ENCODE measurements at regions not wholly inside any gene's neighbourhood (a gene's known extent, or its start where the extent isn't known, plus 50 kb on each side); places are given as distances from the start of the nearest gene placed in this dataset.

DNA sequence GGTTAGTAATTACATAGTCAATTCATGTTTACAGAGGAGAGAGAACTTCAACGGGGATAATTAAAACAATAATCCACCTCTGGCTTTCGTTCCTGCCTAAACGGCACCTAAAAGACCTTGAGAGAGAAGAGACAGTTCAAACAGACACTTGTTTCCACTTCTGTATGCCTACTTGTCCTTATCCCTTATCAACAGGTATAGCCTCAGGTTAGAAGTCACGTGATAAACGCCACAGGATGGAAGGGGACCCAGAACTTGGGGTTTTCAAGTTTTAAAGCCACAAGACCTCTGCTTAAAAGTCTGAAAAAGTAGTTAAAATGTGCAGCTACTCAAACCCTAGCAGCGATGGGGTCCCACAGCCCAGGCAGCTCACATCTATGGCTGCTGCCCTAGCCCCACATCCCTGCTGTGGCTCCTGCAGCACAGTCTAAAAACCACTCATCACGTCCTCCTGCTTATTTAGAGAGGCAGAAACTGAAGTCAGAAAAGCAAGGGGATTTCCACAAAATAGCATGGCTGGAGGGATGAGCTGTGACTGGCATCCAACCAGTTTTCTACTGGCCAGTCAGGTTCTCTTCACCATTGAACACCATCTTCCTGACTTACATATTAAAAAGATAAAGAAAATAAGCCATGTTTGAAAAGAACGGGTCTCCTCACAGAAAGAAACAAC lies 51.2 kb upstream of the SEC16B start:
- no peak for DNase-seq (ENCODE audit: low read depth in 1 of 2, low spot score in 2 of 2)
- Histone ChIP-seq H3K9me3 (replicated peaks) (no peaks in the 10 kb centered on the region; the same call in 1 of the 2 replicates), H3K4me1 (replicated peaks) (no peaks in the 10 kb centered on the region), H3K27me3 (replicated peaks) (no peaks in the 10 kb centered on the region), H3K27ac (no peak overlapping the region), H3K36me3 (no peaks in the 10 kb centered on the region), H3K4me3 (no peak overlapping the region)

GRCh38 chr1:178021950-178022349 lies 52.1 kb upstream of the SEC16B start:
- DNase-seq (ENCODE audit: low read depth in 1 of 2, low spot score in 2 of 2) = no peak
- H3K4me3 ChIP-seq = no peak overlapping the region
- H3K27me3 ChIP-seq (replicated peaks) = no peaks in the 10 kb centered on the region
- H3K9me3 ChIP-seq (replicated peaks) = no peaks in the 10 kb centered on the region; the same call in 1 of the 2 replicates
- H3K27ac ChIP-seq = no peak overlapping the region
- no peaks in the 10 kb centered on the region for H3K4me1 ChIP-seq (replicated peaks)
- no peaks in the 10 kb centered on the region for H3K36me3 ChIP-seq

GRCh38 chr1:178023181-178023618 lies 53.3 kb upstream of the SEC16B start:
- Histone ChIP-seq H3K9me3 (replicated peaks) (no peaks in the 10 kb centered on the region), H3K27me3 (replicated peaks) (no peaks in the 10 kb centered on the region), H3K27ac (no peak overlapping the region), H3K4me1 (replicated peaks) (no peaks in the 10 kb centered on the region), H3K36me3 (no peaks in the 10 kb centered on the region), H3K4me3 (no peak overlapping the region)
- no peak for DNase-seq (ENCODE audit: low read depth in 1 of 2, low spot score in 2 of 2)

DNA sequence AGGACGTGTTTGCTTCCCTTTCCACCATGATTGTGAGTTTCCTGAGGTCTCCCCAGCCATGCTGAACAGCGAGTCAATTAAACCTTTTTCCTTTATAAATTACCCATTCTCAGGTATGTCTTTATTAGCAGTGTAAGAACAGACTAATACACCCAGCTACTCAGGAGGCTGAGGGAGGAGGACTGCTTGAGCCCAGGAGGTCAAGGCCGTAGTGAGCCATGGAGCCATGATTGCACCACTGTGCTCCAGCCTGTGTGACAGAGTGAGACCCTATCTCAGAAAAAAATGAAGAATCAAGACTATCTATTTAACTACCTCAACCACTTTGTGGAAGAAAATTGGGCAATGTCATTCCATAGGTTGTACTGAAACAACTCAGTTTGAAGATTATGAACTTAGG lies 54.6 kb upstream of the SEC16B start:
- Histone ChIP-seq H3K27ac (no peak overlapping the region), H3K36me3 (no peaks in the 10 kb centered on the region), H3K4me1 (replicated peaks) (no peaks in the 10 kb centered on the region), H3K4me3 (no peak overlapping the region), H3K27me3 (replicated peaks) (no peaks in the 10 kb centered on the region), H3K9me3 (replicated peaks) (no peaks in the 10 kb centered on the region)
- DNase-seq (ENCODE audit: low read depth in 1 of 2, low spot score in 2 of 2) = no peak

- no peaks in the 10 kb centered on the region for H3K27me3 ChIP-seq (replicated peaks)
- no peak for DNase-seq (ENCODE audit: low read depth in 1 of 2, low spot score in 2 of 2)
- H3K9me3 ChIP-seq (replicated peaks) = no peaks in the 10 kb centered on the region
- no peaks in the 10 kb centered on the region for H3K4me1 ChIP-seq (replicated peaks)
- no peak overlapping the region for H3K27ac ChIP-seq
- H3K36me3 ChIP-seq = no peaks in the 10 kb centered on the region
- no peak overlapping the region for H3K4me3 ChIP-seq
Measured at GRCh38 chr1:178025613-178026356, 55.9 kb upstream of the SEC16B start.

DNA sequence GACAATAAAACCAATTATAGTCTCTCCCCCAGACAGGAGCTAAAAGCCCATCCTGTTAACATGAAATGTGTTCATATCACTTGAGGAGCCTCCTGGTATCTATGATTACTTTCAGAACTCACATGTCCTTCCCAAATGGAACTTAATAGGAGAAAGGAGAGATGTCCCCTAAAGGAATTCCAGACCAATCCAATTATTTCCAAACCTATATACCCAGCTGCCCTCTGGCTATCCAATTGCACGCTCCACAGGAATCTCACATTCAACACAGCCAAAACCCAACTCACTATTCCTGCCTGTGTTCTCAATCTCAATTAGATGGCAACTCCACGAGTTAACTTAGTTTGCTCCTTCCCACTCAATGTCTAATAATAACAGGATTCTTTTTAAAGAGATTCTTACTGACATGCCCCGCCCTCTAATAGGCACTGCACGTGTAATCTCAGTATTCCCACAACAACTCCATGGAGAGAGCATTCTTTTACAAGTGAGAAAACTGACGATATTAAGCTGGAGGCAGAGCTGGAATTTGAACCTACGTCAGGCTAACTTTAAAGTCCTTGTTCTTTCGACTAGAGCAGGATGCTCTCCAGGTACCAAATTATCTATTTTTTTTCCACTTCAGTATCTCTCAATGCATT lies 59.1 kb upstream of the SEC16B start:
- no peak for DNase-seq (ENCODE audit: low read depth in 1 of 2, low spot score in 2 of 2)
- no peak overlapping the region for H3K27ac ChIP-seq
- no peaks in the 10 kb centered on the region for H3K4me1 ChIP-seq (replicated peaks)
- no peaks in the 10 kb centered on the region for H3K27me3 ChIP-seq (replicated peaks)
- no peaks in the 10 kb centered on the region for H3K9me3 ChIP-seq (replicated peaks)
- H3K36me3 ChIP-seq = no peaks in the 10 kb centered on the region
- H3K4me3 ChIP-seq = no peak overlapping the region

DNA sequence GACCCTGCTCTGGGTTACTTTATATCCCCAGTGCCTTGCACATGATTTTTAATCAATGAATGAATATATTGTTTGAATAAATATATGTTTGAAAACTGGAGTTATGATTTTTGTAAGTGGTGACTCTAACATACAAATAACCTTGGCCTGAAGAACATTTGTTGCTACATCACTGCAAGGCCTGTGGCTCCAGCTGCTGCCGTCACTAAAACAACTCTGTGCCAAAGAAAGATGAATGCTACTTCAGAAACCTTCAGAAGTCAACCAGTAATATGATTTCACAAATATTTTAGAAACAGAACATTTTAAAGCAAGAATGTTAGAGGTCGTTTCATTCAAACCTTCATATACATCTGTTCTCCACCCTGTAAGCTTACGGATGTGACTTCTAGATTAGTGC lies 60.6 kb upstream of the SEC16B start:
- no peak for DNase-seq (ENCODE audit: low read depth in 1 of 2, low spot score in 2 of 2)
- H3K27ac ChIP-seq = no peak overlapping the region
- no peaks in the 10 kb centered on the region for H3K9me3 ChIP-seq (replicated peaks)
- H3K36me3 ChIP-seq = no peaks in the 10 kb centered on the region
- H3K4me3 ChIP-seq = no peak overlapping the region
- no peaks in the 10 kb centered on the region for H3K4me1 ChIP-seq (replicated peaks)
- no peaks in the 10 kb centered on the region for H3K27me3 ChIP-seq (replicated peaks)

DNA sequence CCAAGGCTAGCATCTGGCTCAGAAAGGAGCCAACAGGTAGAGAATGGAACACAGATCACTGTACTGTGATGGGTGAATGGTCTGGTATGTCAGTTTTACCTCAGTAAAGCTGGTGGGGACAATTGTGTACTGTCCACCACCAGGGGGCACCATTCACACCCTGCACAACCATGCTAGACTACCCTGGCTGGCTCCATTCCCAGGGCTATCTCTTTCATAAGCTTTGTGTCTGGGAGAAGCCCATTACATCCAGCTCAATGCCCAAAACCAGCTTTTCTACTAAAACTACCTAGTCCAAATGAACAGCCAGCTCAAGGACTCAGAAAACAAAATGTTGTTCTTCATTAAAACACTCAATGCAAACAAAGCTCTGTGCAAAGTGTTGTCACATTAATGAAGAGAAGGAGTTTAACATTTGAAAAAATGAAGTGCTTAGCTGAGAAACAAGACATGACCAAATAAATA lies 62.0 kb upstream of the RASAL2 start:
- Histone ChIP-seq H3K4me1 (replicated peaks) (no peaks in the 10 kb centered on the region), H3K9me3 (replicated peaks) (no peaks in the 10 kb centered on the region), H3K27me3 (replicated peaks) (no peaks in the 10 kb centered on the region), H3K27ac (no peak overlapping the region), H3K36me3 (no peaks in the 10 kb centered on the region), H3K4me3 (no peak overlapping the region)
- DNase-seq (ENCODE audit: low read depth in 1 of 2, low spot score in 2 of 2) = peak; percentile 65 to 86

GRCh38 chr1:178033019-178033418 lies 60.9 kb upstream of the RASAL2 start:
- H3K27ac ChIP-seq = no peak overlapping the region
- DNase-seq (ENCODE audit: low read depth in 1 of 2, low spot score in 2 of 2) = no peak
- peaks cover 4% of the 10 kb centered on the region for H3K4me1 ChIP-seq (replicated peaks)
- H3K9me3 ChIP-seq (replicated peaks) = peaks cover 4% of the 10 kb centered on the region; the same call in 1 of the 2 replicates
- H3K27me3 ChIP-seq (replicated peaks) = no peaks in the 10 kb centered on the region
- no peaks in the 10 kb centered on the region for H3K36me3 ChIP-seq
- no peak overlapping the region for H3K4me3 ChIP-seq

DNA sequence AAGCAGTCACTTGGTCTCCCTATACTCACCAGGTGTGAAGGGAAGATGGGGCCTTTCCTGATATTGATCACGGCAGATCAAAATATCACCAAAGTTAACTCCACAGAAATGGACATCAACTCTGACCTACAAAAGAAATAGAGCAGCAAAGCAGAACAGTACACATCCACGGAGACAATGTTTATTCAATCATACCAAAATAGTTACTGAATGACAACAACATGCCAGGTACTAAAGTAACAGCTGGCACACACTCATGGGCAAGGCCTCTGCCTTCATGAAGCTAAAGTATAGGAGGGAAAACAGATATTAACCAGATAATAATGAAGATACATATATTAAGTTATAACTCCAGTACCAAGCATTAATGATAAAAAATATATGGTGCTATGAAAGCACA lies 59.2 kb upstream of the RASAL2 start:
- no peak for DNase-seq (ENCODE audit: low read depth in 1 of 2, low spot score in 2 of 2)

GRCh38 chr1:178036090-178036489 lies 57.8 kb upstream of the RASAL2 start:
- H3K9me3 ChIP-seq (replicated peaks) = peaks cover 4% of the 10 kb centered on the region; the same call in 1 of the 2 replicates
- DNase-seq (ENCODE audit: low read depth in 1 of 2, low spot score in 2 of 2) = no peak
- peaks cover 8% of the 10 kb centered on the region for H3K4me1 ChIP-seq (replicated peaks)
- no peaks in the 10 kb centered on the region for H3K27me3 ChIP-seq (replicated peaks)
- H3K4me3 ChIP-seq = no peak overlapping the region
- H3K27ac ChIP-seq = no peak overlapping the region
- no peaks in the 10 kb centered on the region for H3K36me3 ChIP-seq

More for the DNA sequence above, 59.2 kb upstream of the RASAL2 start:
- no peak overlapping the region for H3K27ac ChIP-seq
- H3K36me3 ChIP-seq = no peaks in the 10 kb centered on the region
- H3K9me3 ChIP-seq (replicated peaks) = peaks cover 4% of the 10 kb centered on the region; the same call in 1 of the 2 replicates
- H3K27me3 ChIP-seq (replicated peaks) = no peaks in the 10 kb centered on the region
- H3K4me1 ChIP-seq (replicated peaks) = peaks cover 8% of the 10 kb centered on the region
- H3K4me3 ChIP-seq = no peak overlapping the region

DNA sequence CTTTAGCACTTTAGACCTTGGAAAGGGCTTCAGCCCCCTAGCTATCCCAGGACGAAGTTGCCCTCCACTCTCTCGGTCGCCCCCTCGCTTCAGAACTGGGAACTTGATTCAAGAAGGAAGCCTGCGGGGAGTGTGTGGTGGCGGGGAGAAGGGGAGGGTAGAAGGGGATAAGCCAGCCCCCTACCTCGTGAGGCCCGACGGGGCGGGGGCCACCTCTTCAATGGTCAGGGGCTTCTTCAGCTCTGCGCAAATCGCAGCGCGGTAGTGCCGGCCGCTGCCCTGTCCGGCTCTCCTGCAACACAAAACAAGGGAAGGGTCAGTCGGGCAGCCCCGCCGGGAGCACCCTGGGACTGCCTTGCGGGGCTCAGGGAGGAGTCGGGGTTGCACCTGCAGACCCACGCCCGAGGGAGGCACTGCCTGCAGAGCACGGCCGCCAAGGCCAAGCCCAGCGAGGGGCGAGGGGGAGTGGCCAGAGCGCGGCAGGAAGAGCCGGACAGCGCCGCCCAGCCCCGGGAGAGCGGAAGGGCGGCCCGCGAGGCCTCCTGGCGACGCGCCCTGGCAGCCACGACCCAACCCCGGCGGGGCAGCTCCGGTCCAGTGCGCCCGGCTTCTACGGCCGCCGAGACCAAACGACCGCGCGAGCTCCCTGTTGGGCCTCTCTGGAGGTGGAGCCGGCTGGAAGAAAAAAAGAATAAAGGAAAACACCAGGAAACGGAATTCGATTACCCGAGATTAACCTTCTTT lies 56.2 kb upstream of the RASAL2 start:
- DNase-seq (ENCODE audit: low read depth in 1 of 2, low spot score in 2 of 2) = peak in 1 of 2 experiments; percentile 56
- Histone ChIP-seq H3K4me1 (replicated peaks) (peaks cover 8% of the 10 kb centered on the region), H3K27ac (no peak overlapping the region), H3K36me3 (no peaks in the 10 kb centered on the region), H3K9me3 (replicated peaks) (peaks cover 4% of the 10 kb centered on the region; the same call in 1 of the 2 replicates), H3K4me3 (peak overlapping the region; percentile 20), H3K27me3 (replicated peaks) (no peaks in the 10 kb centered on the region)

GRCh38 chr1:178038372-178038771 lies 55.5 kb upstream of the RASAL2 start:
- Histone ChIP-seq H3K4me1 (replicated peaks) (peaks cover 8% of the 10 kb centered on the region), H3K36me3 (no peaks in the 10 kb centered on the region), H3K4me3 (no peak overlapping the region; the same call in 1 of the 2 replicates), H3K27me3 (replicated peaks) (no peaks in the 10 kb centered on the region), H3K9me3 (replicated peaks) (peaks cover 4% of the 10 kb centered on the region; the same call in 1 of the 2 replicates), H3K27ac (no peak overlapping the region)
- no peak for DNase-seq (ENCODE audit: low read depth in 1 of 2, low spot score in 2 of 2)
